Fibroblast of pulmonary artery (primary cell): ENCODE measurements at regions not wholly inside any gene's neighbourhood (a gene's known extent, or its start where the extent isn't known, plus 50 kb on each side); places are given as distances from the start of the nearest gene placed in this dataset.

ENCODE experiments used
- DNase-seq: peaks from one replicate; pipeline ENCODE4 v3.0.0-alpha.2; 2010; ENCODE audit warnings: low read depth
- H3K4me3 ChIP-seq: replicated peaks from 2 replicates; pipeline ENCODE4 v1.5.1; 2011; ENCODE audit warnings: low read depth, mild to moderate bottlenecking, control low read depth, low read length, moderate library complexity
- CTCF ChIP-seq: IDR thresholded peaks from 2 replicates; pipeline ENCODE4 v1.5.1; 2011; ENCODE audit warnings: mild to moderate bottlenecking, control low read depth, low read length, inconsistent platforms; ENCODE audit errors: missing control alignments

GRCh38 chr2:19609266-19609665 lies 250.8 kb upstream of the OSR1 start:
- no peak overlapping the region for H3K4me3 ChIP-seq
- TF ChIP-seq CTCF: no peak
- no peak for DNase-seq

- H3K4me3 ChIP-seq: no peak overlapping the region
- DNase-seq: peak; percentile 72
- TF ChIP-seq CTCF: no peak
These were observed 249.7 kb upstream of the OSR1 start for GRCh38 chr2:19607931-19608771.

GRCh38 chr2:19607400-19607799 lies 249.0 kb upstream of the OSR1 start:
- no peak for TF ChIP-seq CTCF
- no peak overlapping the region for H3K4me3 ChIP-seq
- peak; percentile 29 for DNase-seq

GRCh38 chr2:19600982-19601381 lies 242.6 kb upstream of the OSR1 start:
- no peak for TF ChIP-seq CTCF
- H3K4me3 ChIP-seq: no peak overlapping the region
- DNase-seq: no peak

GRCh38 chr2:19600506-19600905 lies 242.1 kb upstream of the OSR1 start:
- H3K4me3 ChIP-seq: no peak overlapping the region
- TF ChIP-seq CTCF: no peak
- DNase-seq: no peak

- no peak for TF ChIP-seq CTCF
- DNase-seq: no peak
- H3K4me3 ChIP-seq: no peak overlapping the region
These were observed 240.5 kb upstream of the OSR1 start for GRCh38 chr2:19598971-19599370.

GRCh38 chr2:19592197-19592596 lies 233.8 kb upstream of the OSR1 start:
- no peak for DNase-seq
- TF ChIP-seq CTCF: no peak
- no peak overlapping the region for H3K4me3 ChIP-seq
